Bronchial epithelial cell (primary cell): ENCODE measurements at regions not wholly inside any gene's neighbourhood (a gene's known extent, or its start where the extent isn't known, plus 50 kb on each side); places are given as distances from the start of the nearest gene placed in this dataset.

Experiments used
- DNase-seq: peaks from one replicate; pipeline ENCODE4 v3.0.0-alpha.2; 2010; ENCODE audit warnings: low read depth
- FAIRE-seq: peaks from 2 replicates; lab custom pipeline; 2011; peaks lifted over from hg19 to GRCh38; lab: Jason Lieb, UNC
- H3K27me3 ChIP-seq: 2 replicates; pipeline ENCODE4 v1.5.1; 2011; ENCODE audit warnings: low read length; ENCODE audit not compliant: control insufficient read depth, insufficient read depth
- H3K36me3 ChIP-seq: 2 replicates; pipeline ENCODE4 v1.5.1; 2011; ENCODE audit warnings: low read length; ENCODE audit not compliant: control insufficient read depth, insufficient read depth
- H3K4me3 ChIP-seq: 2 replicates; pipeline ENCODE4 v1.5.1; 2011; ENCODE audit warnings: mild to moderate bottlenecking, low read depth, low read length, control low read depth
- TF ChIP-seq, protein P1 (sequence below): IDR thresholded peaks from 2 replicates; pipeline ENCODE4 v1.5.1; 2011; ENCODE audit warnings: mild to moderate bottlenecking, moderate library complexity, low read length, control low read depth, inconsistent platforms; ENCODE audit not compliant: insufficient read depth, severe bottlenecking

DNA sequence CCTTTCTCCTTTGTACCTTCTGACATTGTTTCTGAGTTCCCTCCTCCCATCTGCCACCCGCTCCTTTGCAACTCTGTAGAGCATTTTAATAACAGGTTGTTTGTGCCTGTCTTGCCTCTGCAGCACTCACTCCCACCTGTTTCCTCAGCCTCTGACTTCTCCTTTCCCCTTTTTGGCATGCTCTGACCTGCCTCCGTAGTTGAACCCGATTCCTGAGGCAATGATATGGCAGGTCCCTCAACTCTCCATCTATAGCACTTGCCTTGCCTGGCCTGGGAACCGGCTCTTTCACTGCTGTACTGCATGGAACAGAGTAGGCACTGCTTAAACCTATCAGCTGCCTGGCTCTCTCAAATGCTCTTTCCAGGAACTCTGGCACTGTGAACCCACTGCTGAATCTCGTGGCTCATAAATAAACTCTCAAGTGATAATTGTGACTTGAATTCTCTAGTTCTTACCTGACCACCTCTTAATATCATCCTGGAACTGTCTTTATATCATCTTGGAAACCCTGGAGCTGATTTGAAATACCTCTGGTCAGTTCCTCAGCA, 50.3 kb downstream of the UTRN start:
- TF ChIP-seq, protein P1, sequence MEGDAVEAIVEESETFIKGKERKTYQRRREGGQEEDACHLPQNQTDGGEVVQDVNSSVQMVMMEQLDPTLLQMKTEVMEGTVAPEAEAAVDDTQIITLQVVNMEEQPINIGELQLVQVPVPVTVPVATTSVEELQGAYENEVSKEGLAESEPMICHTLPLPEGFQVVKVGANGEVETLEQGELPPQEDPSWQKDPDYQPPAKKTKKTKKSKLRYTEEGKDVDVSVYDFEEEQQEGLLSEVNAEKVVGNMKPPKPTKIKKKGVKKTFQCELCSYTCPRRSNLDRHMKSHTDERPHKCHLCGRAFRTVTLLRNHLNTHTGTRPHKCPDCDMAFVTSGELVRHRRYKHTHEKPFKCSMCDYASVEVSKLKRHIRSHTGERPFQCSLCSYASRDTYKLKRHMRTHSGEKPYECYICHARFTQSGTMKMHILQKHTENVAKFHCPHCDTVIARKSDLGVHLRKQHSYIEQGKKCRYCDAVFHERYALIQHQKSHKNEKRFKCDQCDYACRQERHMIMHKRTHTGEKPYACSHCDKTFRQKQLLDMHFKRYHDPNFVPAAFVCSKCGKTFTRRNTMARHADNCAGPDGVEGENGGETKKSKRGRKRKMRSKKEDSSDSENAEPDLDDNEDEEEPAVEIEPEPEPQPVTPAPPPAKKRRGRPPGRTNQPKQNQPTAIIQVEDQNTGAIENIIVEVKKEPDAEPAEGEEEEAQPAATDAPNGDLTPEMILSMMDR, result no peak
- Histone ChIP-seq H3K36me3 (no peaks in the 10 kb centered on the region), H3K27me3 (no peaks in the 10 kb centered on the region), H3K4me3 (no peak overlapping the region)
- FAIRE-seq (no peak), DNase-seq (peak; percentile 71)

DNA sequence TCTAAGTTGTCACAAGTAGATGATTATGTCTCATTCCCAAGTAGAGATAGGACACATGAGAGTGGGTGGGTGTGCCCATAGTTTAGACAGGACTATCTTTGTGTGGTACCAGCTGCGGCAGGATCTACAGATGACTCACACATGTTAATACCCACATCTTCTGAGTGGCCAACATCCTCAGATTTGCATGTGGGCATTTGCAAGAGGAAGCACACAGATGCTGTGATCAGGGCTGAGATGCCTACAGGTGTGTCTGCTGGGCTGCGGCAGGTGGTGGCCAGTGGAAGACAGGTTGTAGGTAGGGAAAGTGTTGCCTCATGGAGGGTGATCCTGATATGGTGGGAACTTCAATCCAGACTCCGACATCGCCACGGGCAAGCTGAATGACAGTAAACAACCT, 50.8 kb downstream of the UTRN start:
- no peak for FAIRE-seq
- TF ChIP-seq, protein P1, result no peak
- peak; percentile 66 for DNase-seq

DNA sequence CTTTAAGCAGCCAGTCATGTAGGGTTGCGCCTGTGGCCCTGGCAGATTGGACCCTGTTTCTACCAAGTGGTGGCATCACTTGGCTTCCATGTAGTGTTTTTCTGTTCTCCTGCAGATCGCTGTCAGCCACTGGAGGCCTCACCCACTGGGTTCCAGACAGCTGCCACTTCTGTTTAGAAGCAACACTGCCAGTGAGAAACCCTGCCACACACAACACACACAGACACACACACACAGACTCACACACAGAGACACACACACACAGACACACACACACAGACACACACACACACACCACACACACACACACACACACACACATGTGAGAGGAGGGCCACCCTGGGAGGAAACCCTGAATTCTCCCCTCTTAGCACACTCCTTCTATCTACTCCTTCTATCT, 51.8 kb downstream of the UTRN start:
- DNase-seq, result no peak
- no peak for FAIRE-seq
- no peaks in the 10 kb centered on the region for H3K27me3 ChIP-seq
- TF ChIP-seq, protein P1, result no peak
- H3K4me3 ChIP-seq, result no peak overlapping the region
- no peaks in the 10 kb centered on the region for H3K36me3 ChIP-seq

More for the DNA sequence above, 50.8 kb downstream of the UTRN start:
- H3K4me3 ChIP-seq, result no peak overlapping the region
- H3K27me3 ChIP-seq, result no peaks in the 10 kb centered on the region
- H3K36me3 ChIP-seq, result no peaks in the 10 kb centered on the region

DNA sequence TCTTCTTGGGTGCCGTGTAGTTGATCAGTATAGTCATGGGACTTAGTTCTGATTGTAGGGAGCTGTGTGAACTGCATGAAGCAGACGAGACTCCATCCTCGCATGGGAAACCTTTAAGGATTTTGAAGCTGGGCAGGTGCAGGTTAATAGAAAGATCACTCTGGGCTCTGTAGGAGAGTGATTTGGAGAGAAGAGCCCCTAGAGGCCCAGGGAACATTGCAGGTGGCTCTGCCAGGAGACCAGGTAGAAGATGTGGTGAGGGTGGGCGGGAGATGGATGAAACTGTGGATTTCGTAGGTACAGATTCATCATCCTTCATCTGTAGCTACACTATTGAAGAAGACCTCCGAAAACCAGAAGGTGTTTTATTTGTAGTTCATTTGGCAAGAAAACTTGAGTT, 53.3 kb downstream of the UTRN start:
- no peaks in the 10 kb centered on the region for H3K27me3 ChIP-seq
- TF ChIP-seq, protein P1, result no peak
- no peaks in the 10 kb centered on the region for H3K36me3 ChIP-seq
- FAIRE-seq (no peak), DNase-seq (no peak)
- H3K4me3 ChIP-seq, result no peak overlapping the region

DNA sequence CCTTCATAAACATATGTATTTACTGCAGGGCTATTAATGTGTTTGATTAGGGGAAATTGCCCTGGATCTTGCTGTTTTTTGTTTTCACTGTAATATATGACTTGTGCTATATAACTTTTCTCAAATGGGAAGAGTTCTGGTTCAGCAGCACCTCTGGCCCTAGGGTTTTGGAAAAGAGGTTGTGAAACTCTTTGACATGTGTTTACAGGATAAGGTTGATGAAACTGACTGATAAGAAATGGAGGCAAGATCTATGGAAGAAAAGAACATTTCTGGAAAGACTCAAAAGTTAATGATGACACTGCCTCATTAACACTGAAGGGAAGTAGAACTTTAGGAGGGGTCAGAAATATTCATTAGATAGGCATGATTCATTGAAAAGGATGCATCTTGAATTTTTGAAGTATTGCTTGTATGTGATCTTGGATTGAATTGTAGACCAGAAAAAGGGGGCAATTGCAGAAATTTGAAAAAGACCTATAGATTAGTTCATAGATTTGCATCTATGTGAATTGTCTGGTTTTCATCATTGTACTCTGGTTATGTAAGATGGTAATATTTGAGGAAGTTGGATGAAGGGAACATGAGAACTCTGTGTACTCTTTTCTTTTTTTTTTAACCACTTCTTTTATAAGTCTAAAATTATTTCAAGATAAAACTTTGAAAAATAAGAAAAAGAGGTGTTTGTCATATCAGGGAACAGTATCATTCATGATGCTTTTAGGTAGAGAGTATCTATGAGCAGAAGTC, 54.0 kb downstream of the UTRN start:
- TF ChIP-seq, protein P1, result no peak
- FAIRE-seq (no peak), DNase-seq (no peak)
- Histone ChIP-seq H3K36me3 (no peaks in the 10 kb centered on the region), H3K27me3 (no peaks in the 10 kb centered on the region), H3K4me3 (no peak overlapping the region)
